Amygdala (tissue), 56 donors: ENCODE measurements at regions not wholly inside any gene's neighbourhood (a gene's known extent, or its start where the extent isn't known, plus 50 kb on each side); places are given as distances from the start of the nearest gene placed in this dataset.
"Not testable (repeated sequence)": the region's sequence is repeated elsewhere in the genome, so short reads cannot be mapped to it uniquely, and the experiment has no call there.

Experiments
- DNase-seq, 56 donors: peaks; one replicate each; lab custom pipeline; 2025; lab: John Stamatoyannopoulos, UW

GRCh38 chr2:36302911-36303310 lies 52.7 kb upstream of the CRIM1 start:
- DNase-seq, result no peak

GRCh38 chr2:36301843-36302242 lies 53.7 kb upstream of the CRIM1 start:
- DNase-seq, result no peak

GRCh38 chr2:36300697-36301096 lies 54.9 kb upstream of the CRIM1 start:
- no peak for DNase-seq

GRCh38 chr2:36296798-36297197 lies 58.8 kb upstream of the CRIM1 start:
- DNase-seq, result no peak

GRCh38 chr2:36294316-36294721 lies 61.3 kb upstream of the CRIM1 start:
- DNase-seq, result no peak

- peak in 2 of 56 donors; percentile 1 to 2 for DNase-seq
Observed at GRCh38 chr2:36290306-36290856, 65.2 kb upstream of the CRIM1 start.

- no peak for DNase-seq
Observed at GRCh38 chr2:36289731-36290130, 65.8 kb upstream of the CRIM1 start.

- DNase-seq, result no peak
Observed at GRCh38 chr2:36287363-36288275, 68.0 kb upstream of the CRIM1 start.

- DNase-seq, result not testable (repeated sequence)
Observed at GRCh38 chr2:36279506-36279905, 76.1 kb upstream of the CRIM1 start.

GRCh38 chr2:36277881-36278523 lies 77.6 kb upstream of the CRIM1 start:
- no peak for DNase-seq

GRCh38 chr2:36277146-36277808 lies 78.3 kb upstream of the CRIM1 start:
- DNase-seq, result no peak

- DNase-seq, result no peak
Observed at GRCh38 chr2:36271266-36271665, 84.3 kb upstream of the CRIM1 start.

GRCh38 chr2:36270758-36271157 lies 84.8 kb upstream of the CRIM1 start:
- no peak for DNase-seq

- no peak for DNase-seq
Observed at GRCh38 chr2:36267194-36267593, 88.4 kb upstream of the CRIM1 start.

GRCh38 chr2:36266536-36267121 lies 88.9 kb upstream of the CRIM1 start:
- DNase-seq, result no peak

- no peak for DNase-seq
Observed at GRCh38 chr2:36262581-36262980, 93.0 kb upstream of the CRIM1 start.

- DNase-seq, result no peak
Observed at GRCh38 chr2:36255863-36256262, 99.7 kb upstream of the CRIM1 start.

- DNase-seq, result no peak
Observed at GRCh38 chr2:36253086-36253485, 102.5 kb upstream of the CRIM1 start.

- DNase-seq, result no peak
Observed at GRCh38 chr2:36246320-36246990, 109.1 kb upstream of the CRIM1 start.

GRCh38 chr2:36245651-36246050 lies 109.9 kb upstream of the CRIM1 start:
- DNase-seq, result no peak
